Left lobe of liver (tissue), 2 donors: ENCODE measurements at regions not wholly inside any gene's neighbourhood (a gene's known extent, or its start where the extent isn't known, plus 50 kb on each side); places are given as distances from the start of the nearest gene placed in this dataset.

Experiments used
- ATAC-seq: fragments of 200-7000 bp; cut with Tn5 transposase; one replicate; pipeline ENCODE4 v1.9.1; 2020; ENCODE audit warnings: mild to moderate bottlenecking, moderate library complexity
- DNase-seq: peaks from one replicate; pipeline ENCODE4 v3.0.0-alpha.2; 2020; ENCODE audit warnings: low spot score
- donor health status: DM: no; HTN: no; CAD: no; lungs with moderate emphysema.
- donor health status: DM: no; HTN: yes; CAD: no.

GRCh38 chr2:120826716-120827410, 91.2 kb downstream of the GLI2 start:
- DNase-seq, result no peak

DNA sequence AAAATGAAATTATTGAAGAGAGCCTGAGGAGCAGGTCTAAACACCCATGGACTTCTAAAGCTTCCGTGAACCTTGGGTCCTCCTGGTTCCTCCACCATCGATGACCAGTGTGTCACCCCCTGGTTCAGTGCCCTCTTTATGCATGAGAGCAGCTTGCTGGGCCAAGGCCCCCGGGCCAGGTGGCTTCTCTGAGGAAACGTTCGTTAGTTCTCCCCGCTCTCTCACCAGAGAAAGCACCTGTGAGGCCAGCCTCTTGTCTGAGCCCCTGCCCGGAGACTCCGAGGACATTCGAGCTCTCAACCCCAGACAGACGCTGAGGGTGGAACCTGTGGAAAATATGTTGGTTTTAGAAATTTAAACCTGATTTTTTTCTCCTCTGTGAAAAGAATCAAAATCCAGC, 92.4 kb downstream of the GLI2 start:
- DNase-seq, result no peak
- no peak for ATAC-seq

More at GRCh38 chr2:120826716-120827410, 91.2 kb downstream of the GLI2 start:
- no peak for ATAC-seq

DNA sequence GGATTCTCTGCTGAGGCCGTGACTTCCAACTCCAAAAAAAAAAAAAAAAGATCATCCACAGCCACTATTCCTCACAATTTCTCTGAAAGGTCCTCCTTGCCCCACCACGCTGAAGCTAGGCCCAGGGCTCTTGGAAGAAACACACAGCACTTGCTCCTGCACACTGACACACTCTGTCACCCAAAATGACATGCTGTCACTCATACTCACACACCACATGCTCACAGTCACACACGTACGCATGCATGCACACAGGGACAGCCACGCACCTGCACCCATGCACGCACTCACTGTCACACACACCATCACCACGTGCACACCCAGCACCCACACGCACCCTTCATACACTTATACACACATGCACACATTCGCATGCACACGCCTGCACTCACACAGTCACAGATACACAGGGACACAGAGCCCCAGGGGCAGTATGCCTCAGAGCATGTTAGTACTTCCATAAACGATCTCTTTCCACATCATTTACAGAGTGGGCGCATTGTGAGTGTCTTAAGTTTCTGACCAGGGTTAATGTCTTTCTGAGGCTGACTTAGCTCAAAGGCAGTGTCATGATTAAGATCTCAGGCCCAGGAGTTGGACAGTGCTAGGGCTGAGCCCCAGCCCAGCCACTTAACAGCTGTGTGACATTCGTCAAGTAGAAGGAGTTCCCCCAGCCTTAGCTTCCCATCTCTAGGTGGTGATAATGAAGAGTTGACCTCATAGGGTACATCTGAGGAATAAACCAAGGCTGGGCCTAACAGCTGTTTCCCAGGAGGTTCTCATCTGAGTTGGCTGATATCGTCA, 93.4 kb downstream of the GLI2 start:
- ATAC-seq, result no peak
- DNase-seq, result no peak

- DNase-seq (no peak), ATAC-seq (no peak)
Measured at GRCh38 chr2:120829633-120830025, 94.0 kb downstream of the GLI2 start.

DNA sequence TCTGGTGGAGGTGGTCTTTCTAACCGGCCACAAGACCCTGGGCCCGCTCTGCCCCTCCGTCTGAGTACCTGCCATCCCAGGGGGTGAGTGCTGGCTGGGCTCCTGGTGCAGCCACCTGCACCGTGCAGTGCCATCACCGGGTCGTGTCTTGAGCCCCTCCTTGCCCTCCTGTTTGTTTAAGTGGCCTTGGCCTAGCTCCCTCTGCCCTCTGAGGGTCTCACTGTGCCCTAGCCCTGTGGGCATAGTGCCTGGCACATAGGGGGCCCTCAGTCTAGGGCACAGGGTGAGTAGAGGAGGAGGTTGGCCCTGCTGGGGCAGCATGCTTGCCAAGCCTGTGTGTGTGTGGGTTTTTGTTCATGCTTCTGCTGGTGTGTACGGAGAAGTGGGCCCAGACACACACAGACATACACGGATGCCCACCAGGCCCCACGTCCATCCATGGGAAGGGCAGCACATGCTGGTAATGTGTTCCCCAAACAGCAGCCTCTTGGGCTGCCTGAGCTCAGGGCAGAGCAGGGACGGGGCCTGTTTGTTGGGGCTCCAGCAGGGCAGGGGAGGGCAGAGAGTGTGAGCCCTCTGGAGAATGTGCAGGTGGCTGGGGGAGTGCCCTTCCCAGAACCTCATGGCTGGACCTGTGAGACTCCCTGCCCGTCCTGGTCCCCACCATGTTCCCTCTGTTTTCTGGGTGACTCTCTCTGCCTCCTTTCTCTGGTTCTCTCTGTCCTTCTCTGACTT, 94.6 kb downstream of the GLI2 start:
- ATAC-seq (no peak), DNase-seq (no peak)

- ATAC-seq, result no peak
- no peak for DNase-seq
Measured at GRCh38 chr2:120831086-120831485, 95.4 kb downstream of the GLI2 start.

- no peak for ATAC-seq
Measured at GRCh38 chr2:120831891-120832290, 96.2 kb downstream of the GLI2 start.

GRCh38 chr2:120832296-120833070, 96.8 kb downstream of the GLI2 start:
- no peak for ATAC-seq
- DNase-seq, result no peak

More at GRCh38 chr2:120831891-120832290, 96.2 kb downstream of the GLI2 start:
- no peak for DNase-seq

GRCh38 chr2:120833127-120833675, 97.5 kb downstream of the GLI2 start:
- no peak for ATAC-seq
- no peak for DNase-seq

GRCh38 chr2:120834206-120834605, 98.5 kb downstream of the GLI2 start:
- no peak for ATAC-seq
- no peak for DNase-seq

DNA sequence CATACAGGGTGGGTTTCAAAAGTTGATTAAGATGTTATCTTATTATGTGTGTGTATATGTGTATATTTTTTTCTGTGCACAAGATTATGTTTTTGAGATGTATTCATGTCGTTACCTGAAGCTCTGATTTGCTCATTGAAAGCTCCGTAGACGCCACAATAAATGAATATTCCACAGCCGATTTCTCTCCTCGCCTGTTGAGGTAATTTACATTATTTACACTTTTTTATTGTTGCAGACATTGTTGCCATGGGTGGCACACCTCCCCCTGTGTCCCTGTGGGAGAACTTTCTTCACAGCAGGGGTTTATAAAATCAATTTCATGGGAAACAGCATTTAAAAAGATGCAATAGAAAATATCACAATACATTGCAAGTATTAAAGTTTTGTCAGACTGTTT, 100.6 kb downstream of the GLI2 start:
- ATAC-seq, result no peak
- DNase-seq, result no peak

DNA sequence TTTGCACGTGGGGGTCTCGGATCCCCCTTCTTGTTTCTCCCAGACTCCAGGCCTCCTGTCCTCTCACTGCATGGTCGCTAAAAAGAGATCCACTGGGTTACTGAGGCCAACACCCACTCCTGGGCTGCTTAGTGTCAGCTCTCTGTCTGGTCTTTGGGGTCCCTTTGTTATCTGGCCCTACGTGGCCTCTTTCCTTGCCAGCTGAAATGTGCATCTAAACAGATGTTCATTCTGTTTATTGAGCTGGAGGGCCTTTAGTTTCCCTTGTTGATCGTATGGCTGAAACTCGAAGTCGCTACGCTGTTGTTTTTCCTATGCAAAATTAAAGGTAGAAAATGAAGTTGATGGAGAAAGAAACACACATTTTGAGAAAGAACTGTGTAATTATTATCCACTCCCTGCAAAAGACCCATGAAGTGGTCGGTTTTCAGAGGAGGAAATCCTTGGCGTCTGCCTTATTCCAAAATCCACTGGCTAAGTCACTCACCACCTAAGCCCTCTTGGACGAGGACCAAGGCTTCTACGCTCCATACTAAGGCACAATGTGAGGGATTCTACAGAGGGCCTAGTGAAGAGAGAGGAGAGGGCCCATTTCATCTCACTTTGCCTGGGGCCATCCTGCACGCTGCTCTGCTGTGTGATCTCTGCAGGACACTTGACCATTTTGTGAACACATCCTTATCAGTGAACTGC, 105.3 kb downstream of the GLI2 start:
- DNase-seq, result no peak
- ATAC-seq, result no peak

GRCh38 chr2:120842456-120843439, 107.1 kb downstream of the GLI2 start:
- DNase-seq (no peak), ATAC-seq (no peak)

- DNase-seq (no peak), ATAC-seq (no peak)
Measured at GRCh38 chr2:120844070-120844738, 108.5 kb downstream of the GLI2 start.

- DNase-seq (no peak), ATAC-seq (peak; percentile 19)
Measured at GRCh38 chr2:120845277-120845676, 109.6 kb downstream of the GLI2 start.

- no peak for DNase-seq
- ATAC-seq, result no peak
Measured at GRCh38 chr2:120846406-120847095, 110.9 kb downstream of the GLI2 start.

DNA sequence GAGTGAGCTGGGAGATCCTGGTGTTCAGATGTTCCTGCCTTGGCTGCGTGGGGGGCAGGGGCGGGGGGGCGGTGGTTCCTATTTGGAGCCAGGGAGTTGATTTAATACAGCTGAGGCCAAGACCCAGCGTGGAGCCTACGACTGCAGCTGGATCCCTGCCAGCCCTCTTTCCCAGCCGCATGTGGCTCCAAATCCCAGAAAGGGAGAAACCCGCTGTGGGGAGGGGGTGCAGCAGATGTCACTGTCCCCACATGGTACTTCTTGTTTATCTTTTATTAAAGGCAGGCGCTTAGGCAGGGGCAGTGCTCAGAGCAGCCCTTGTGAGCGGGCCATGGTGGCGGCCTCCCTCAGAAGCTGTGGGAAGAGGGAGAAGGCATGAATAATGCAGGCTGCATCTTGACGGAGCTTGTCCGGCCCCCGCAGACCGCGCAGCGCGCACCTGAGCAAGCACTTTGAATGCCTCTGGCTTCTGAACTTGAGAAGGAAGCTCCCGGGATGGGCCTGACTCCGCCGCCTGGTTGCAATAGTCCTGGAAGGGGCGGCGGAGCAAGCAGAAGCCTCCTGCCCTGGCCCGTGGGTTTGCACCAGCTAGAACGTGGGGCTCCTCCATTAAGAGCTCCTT, 112.1 kb downstream of the GLI2 start:
- ATAC-seq, result no peak

More for the DNA sequence above, 112.1 kb downstream of the GLI2 start:
- no peak for DNase-seq
